Fibroblast of pulmonary artery (primary cell): ENCODE measurements at regions not wholly inside any gene's neighbourhood (a gene's known extent, or its start where the extent isn't known, plus 50 kb on each side); places are given as distances from the start of the nearest gene placed in this dataset.
A peak's percentile ranks its signal among the peaks of the same experiment; 100 is the strongest.
"Not testable (repeated sequence)": the region's sequence is repeated elsewhere in the genome, so short reads cannot be mapped to it uniquely, and the experiment has no call there.

ENCODE experiments used
- DNase-seq: peaks from one replicate; pipeline ENCODE4 v3.0.0-alpha.2; 2010; ENCODE audit warnings: low read depth
- H3K4me3 ChIP-seq: replicated peaks from 2 replicates; pipeline ENCODE4 v1.5.1; 2011; ENCODE audit warnings: low read depth, mild to moderate bottlenecking, control low read depth, low read length, moderate library complexity
- CTCF ChIP-seq: IDR thresholded peaks from 2 replicates; pipeline ENCODE4 v1.5.1; 2011; ENCODE audit warnings: mild to moderate bottlenecking, control low read depth, low read length, inconsistent platforms; ENCODE audit errors: missing control alignments

GRCh38 chr4:77358315-77358928 is 201.4 kb downstream of the CCNG2 start:
- peak; percentile 57 for DNase-seq
- TF ChIP-seq CTCF: peak; percentile 70
- no peak overlapping the region for H3K4me3 ChIP-seq

- no peak overlapping the region for H3K4me3 ChIP-seq
- DNase-seq: no peak
These were observed 203.4 kb downstream of the CCNG2 start for GRCh38 chr4:77360451-77360850.

GRCh38 chr4:77366876-77367275 is 209.9 kb downstream of the CCNG2 start:
- H3K4me3 ChIP-seq, DNase-seq: not testable (repeated sequence)
- TF ChIP-seq CTCF: peak; percentile 18

More at GRCh38 chr4:77360451-77360850, 203.4 kb downstream of the CCNG2 start:
- TF ChIP-seq CTCF: no peak

GRCh38 chr4:77367638-77368037 is 210.6 kb downstream of the CCNG2 start:
- no peak for DNase-seq
- TF ChIP-seq CTCF: no peak
- H3K4me3 ChIP-seq: no peak overlapping the region

- no peak for TF ChIP-seq CTCF
- no peak for DNase-seq
- H3K4me3 ChIP-seq: no peak overlapping the region
These were observed 215.4 kb downstream of the CCNG2 start for GRCh38 chr4:77372375-77372774.

- TF ChIP-seq CTCF: no peak
- H3K4me3 ChIP-seq: no peak overlapping the region
- no peak for DNase-seq
These were observed 219.0 kb downstream of the CCNG2 start for GRCh38 chr4:77375866-77376607.
